SIG-M5 treated with dmso at 0.1 percent for 504 hours (cell line): ENCODE measurements at regions not wholly inside any gene's neighbourhood (a gene's known extent, or its start where the extent isn't known, plus 50 kb on each side); places are given as distances from the start of the nearest gene placed in this dataset.
A peak's percentile ranks its signal among the peaks of the same experiment; 100 is the strongest.

Experiments
- DNase-seq: peaks from one replicate; lab custom pipeline; 2025; ENCODE audit not compliant: unreplicated experiment; lab: John Stamatoyannopoulos, UW

GRCh38 chr6:122042960-122043735, 356.3 kb upstream of the HSF2 start:
- no peak for DNase-seq

DNA sequence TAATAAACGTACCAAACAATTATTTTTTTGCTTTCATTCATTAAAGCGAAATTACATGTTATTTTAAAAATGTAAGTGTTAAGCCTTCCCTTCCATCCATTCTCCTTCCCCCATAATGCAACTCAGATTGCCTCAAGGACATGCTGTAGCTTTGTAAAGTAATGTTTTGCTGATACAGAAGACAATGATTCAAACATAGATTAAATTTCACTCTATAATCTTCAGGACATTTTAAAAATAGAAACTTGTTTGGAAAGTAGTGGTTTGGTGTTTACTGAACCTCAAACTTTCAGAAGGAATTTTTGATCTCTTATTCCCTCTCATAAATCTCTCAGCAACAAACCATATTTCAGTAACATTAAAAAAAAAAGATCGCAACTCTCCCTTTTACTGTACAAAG, 350.9 kb upstream of the HSF2 start:
- no peak for DNase-seq

DNA sequence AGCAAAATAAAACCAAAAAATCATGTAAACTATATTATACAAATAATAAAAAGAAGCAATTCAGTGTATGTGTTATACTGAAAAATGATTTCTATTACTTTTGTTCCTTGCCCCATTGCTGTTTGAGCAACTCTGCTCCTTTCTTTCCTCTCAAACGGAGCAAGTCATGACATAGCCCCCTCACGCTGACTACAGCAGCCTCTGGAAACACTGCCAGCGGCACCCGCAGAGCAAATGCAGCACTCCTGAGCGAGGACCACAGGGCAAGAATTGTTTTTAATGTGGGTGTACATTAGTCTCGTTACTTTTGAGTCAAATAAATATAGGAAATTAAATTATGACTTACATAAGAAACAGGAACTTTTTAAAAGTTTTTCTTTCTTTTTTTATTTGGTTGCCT, 350.1 kb upstream of the HSF2 start:
- no peak for DNase-seq

- no peak for DNase-seq
These were observed 349.2 kb upstream of the HSF2 start for GRCh38 chr6:122050242-122050755.

- no peak for DNase-seq
These were observed 347.0 kb upstream of the HSF2 start for GRCh38 chr6:122052346-122052900.

DNA sequence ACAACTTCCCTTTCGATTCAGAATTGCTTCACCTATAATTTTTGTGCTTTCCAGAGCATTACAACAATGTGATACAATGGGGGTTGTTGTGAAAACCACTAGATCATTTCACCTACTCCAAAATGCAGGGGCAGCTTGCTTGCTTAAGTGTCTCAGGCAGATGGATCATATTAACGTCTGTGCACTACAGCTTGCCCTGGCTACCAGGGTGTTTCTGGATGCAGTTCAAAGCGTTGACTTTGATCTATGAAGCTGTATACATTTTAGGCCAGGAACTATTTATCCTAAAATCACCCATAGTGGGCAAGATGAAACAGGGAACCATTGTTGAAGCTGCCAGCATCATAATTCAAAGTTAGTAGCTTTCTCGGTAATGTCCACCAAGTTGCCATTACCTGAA, 339.5 kb upstream of the HSF2 start:
- DNase-seq = peak; percentile 47

DNA sequence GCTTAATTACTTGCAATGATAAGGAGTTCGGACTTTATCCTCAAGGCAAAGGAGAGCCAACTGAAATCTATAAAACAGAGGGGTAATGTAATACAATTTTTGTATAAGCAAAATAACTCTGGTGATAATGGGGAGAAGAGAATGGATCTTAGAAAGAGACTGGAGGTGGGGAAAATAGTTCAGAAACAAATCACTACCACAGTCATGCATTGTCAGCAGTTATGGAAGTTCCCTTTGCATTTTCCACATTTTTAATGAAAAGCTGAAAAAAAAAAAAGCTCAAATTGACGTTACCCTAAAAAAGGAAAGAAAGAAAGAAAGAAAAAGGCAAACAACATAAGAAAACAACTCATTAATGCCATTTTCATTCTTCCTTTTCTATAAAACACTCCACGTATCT, 337.6 kb upstream of the HSF2 start:
- no peak for DNase-seq

- no peak for DNase-seq
These were observed 336.4 kb upstream of the HSF2 start for GRCh38 chr6:122063076-122063475.

GRCh38 chr6:122063761-122064160, 335.7 kb upstream of the HSF2 start:
- no peak for DNase-seq

- DNase-seq = no peak
These were observed 333.3 kb upstream of the HSF2 start for GRCh38 chr6:122066200-122066599.

DNA sequence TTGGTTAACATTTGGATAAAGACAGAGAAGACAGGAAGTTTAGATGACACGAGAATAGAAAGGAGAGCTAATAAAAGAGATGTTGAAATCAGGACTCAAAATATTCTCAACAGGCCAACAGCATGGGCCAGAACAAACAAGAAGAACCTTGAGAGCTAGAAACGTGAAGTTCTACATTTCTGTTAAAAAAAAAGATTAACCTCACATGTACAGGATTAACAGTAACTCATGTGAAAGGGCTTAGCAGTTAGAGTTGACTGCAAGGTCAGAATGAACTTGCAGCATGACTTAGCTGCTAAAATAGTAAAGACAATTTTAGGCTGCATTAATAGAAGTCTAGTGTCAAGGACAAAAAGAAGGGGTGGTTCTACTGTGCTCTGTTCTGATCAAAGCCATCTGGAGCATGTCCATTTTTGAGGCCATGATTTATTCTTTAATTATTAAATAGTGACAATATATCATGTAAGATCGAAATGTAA, 331.1 kb upstream of the HSF2 start:
- peak; percentile 77 for DNase-seq

GRCh38 chr6:122069932-122070331, 329.5 kb upstream of the HSF2 start:
- DNase-seq = no peak

DNA sequence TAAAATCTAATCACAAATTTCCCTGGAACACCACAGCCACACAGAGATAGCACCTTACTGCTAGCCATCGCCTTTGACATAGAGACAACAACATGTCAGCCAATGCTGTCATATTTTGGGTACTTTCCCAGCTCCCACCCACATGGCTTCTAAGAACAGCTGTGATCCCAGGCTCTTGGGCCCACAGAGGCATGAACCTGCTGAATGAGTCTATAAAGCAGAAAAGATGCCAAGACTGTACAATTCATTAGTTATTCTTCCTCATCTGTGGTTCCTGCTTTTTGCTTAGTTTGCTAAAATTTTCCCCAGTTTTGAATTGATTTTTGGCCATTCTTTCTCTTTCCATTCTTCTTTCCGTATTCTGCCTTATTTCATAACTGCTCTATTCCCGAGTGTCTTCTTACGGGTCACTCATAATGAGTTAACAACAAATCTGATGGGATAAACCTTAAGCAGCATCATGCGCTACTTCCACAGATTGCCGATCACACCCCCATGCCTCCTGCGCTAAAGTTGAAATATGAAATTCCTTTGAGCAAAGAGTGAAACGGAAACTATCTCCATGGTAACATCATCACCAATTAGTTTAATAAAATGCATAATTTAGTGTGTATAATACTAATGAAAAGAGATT, 327.3 kb upstream of the HSF2 start:
- no peak for DNase-seq

GRCh38 chr6:122075084-122075838, 324.2 kb upstream of the HSF2 start:
- no peak for DNase-seq

- DNase-seq = no peak
These were observed 323.5 kb upstream of the HSF2 start for GRCh38 chr6:122075917-122076316.

GRCh38 chr6:122077603-122078002, 321.8 kb upstream of the HSF2 start:
- DNase-seq = no peak

DNA sequence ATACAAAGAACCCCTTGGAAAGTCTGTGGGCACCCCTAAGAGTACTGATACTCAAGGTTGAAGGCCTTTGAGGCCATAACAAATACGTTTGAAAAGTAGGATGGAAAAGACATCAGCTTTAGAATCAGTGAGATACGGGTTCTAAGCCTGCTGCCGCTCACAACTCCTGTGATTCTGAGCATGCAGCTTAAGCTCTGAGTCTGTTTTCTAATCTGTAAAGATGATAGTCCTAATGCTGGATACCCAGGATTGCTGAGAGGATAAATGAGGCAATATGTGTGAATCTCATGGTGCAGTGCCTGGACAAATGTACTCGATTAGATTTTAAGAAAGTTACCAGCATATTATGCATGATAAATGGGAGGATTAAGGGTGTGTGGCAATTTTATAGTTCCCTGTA, 321.0 kb upstream of the HSF2 start:
- no peak for DNase-seq

DNA sequence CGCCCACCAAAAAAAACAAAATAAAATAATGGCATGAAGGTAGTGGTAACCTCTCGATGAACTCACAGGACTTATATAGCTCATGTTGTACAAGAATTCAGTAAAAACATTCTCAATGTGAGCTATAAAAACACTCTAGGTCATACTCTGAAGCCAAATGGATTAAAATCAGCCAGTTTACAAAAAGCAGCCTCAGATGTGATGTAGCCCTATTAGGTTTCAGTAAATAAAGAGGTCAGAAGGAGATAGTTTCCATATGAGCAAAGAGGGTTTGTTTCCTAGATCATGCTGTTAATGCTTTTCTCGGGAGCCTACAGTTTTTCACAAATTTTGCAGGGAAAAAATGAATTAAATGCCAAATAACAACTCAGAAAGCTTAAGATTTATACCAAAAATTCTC, 319.5 kb upstream of the HSF2 start:
- no peak for DNase-seq

DNA sequence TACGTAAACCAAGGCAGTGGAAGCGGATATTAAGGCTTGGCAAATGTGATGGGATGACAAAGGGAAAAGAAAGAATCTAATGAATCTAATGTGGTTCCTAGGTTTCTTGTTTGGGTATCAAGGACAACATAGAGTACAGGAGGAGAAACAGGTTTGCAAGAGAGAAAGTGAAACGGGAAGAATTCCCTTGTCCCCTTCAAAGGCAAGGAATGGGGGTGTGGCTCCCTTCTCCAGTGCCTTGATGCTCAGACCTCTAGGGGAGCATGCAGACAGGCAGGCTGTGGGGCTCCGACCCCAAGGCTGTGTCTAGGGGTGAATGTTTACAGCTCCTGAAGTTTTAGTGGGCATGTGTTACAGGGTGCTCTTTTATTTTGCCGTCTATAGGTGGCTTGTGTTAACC, 317.5 kb upstream of the HSF2 start:
- DNase-seq = no peak

- DNase-seq = no peak
These were observed 317.1 kb upstream of the HSF2 start for GRCh38 chr6:122082370-122082769.

DNA sequence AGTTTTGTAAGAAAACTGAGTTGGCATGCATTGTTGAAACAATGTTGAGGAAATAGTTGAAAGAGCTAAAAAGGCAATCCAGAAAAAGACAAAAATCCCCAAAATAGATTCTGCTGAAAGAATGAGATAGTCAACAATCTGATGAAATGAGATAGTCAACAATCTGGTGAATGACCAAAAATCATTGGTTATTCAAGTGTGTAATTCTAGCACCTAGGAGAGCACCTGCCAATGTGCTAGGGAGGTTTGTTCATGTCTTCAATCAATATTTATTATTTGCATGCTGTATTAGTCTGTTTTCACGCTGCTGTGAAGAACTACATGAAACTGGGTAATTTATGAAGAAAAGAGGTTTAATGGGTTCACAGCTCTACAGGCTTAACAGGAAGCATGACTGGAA, 307.1 kb upstream of the HSF2 start:
- DNase-seq = no peak
